ENCODE measurements at regions not wholly inside any gene's neighbourhood (a gene's known extent, or its start where the extent isn't known, plus 50 kb on each side); places are given as distances from the start of the nearest gene placed in this dataset.

DNA sequence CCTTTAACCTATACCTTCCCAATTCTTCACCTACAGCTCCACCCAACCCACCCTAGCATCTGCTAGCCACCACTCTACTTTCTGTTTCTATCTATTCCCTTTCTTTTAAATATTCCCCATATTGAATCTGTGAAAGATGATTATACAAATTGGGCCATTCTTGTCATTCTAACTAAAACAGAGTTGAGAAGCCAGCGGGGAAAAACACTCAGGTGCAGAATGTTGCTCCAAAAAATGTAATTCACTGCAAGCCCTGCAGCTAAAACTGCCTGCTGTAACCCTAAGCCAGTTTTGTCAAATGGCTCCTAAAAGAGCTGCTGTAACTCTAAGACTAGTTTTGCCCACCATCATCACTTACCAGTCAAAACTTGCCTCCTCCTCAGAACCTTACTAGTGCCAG, 1468.6 kb upstream of the MIR17HG start:
- no peak for TF ChIP-seq EZH2 (IDR thresholded peaks at IDR 0.05)
- TF ChIP-seq POLR2AphosphoS5 (IDR thresholded peaks at IDR 0.05; ENCODE audit: borderline replicate concordance, low read depth, low read length), result no peak
- no peak for TF ChIP-seq FOXP2 (optimal IDR thresholded peaks at IDR 0.05; ENCODE audit: control extremely low read depth, extremely low read length, insufficient read depth)
